SK-N-SH treated with all-trans-retinoic acid at 6 μM for 48 hours (cell line): ENCODE measurements at regions not wholly inside any gene's neighbourhood (a gene's known extent, or its start where the extent isn't known, plus 50 kb on each side); places are given as distances from the start of the nearest gene placed in this dataset.

Source experiments
- CREB5 ChIP-seq: fragments of 250-450 bp; sonication (Bioruptor Pico); IDR thresholded peaks from 2 replicates; pipeline ENCODE4 v1.5.1; 2020; ENCODE audit warnings: low read depth, mild to moderate bottlenecking, moderate library complexity
- ISL1 ChIP-seq: fragments of 250-450 bp; sonication (Bioruptor Pico); IDR thresholded peaks from 2 replicates; pipeline ENCODE4 v2.1.2; 2022; ENCODE audit warnings: mild to moderate bottlenecking, moderate library complexity
- TF ChIP-seq, protein P1 (sequence below): fragments of 250-450 bp; sonication (Bioruptor Pico); IDR thresholded peaks from 2 replicates; pipeline ENCODE4 v1.8.0; 2020; ENCODE audit warnings: mild to moderate bottlenecking, moderate library complexity, borderline replicate concordance

- TF ChIP-seq ISL1 (CRISPR knock-in tag): no peak
- TF ChIP-seq CREB5 (CRISPR knock-in tag): no peak
- TF ChIP-seq, protein P1, sequence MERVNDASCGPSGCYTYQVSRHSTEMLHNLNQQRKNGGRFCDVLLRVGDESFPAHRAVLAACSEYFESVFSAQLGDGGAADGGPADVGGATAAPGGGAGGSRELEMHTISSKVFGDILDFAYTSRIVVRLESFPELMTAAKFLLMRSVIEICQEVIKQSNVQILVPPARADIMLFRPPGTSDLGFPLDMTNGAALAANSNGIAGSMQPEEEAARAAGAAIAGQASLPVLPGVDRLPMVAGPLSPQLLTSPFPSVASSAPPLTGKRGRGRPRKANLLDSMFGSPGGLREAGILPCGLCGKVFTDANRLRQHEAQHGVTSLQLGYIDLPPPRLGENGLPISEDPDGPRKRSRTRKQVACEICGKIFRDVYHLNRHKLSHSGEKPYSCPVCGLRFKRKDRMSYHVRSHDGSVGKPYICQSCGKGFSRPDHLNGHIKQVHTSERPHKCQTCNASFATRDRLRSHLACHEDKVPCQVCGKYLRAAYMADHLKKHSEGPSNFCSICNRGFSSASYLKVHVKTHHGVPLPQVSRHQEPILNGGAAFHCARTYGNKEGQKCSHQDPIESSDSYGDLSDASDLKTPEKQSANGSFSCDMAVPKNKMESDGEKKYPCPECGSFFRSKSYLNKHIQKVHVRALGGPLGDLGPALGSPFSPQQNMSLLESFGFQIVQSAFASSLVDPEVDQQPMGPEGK (CRISPR knock-in tag): no peak
These were observed 82.9 kb downstream of the ISOC1 start for GRCh38 chr5:129177451-129177850.
